ENCODE measurements at regions not wholly inside any gene's neighbourhood (a gene's known extent, or its start where the extent isn't known, plus 50 kb on each side); places are given as distances from the start of the nearest gene placed in this dataset.
A peak's percentile ranks its signal among the peaks of the same experiment; 100 is the strongest.

DNA sequence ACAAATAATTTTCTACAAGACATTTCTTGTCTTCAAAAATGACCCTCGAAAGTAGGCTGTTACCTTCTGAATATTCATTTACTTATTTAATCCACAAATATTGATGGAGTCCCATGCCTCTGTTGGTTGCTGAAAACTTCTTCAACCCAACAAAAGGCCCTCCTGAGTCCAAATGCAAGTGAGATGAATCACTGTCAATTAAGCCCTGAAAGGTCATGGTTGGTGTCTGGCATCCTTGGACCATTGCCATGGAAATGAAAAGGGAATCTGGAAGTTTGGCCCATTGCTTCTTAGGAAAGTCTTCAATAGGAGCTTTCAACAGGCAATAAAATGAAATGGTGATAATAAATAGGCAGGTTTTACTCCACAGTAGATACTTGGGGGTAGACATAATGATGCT is 364.7 kb upstream of the DYNLRB2 start:
- intact Hi-C loops (cut with DNase I; ENCODE audit: low total_unique reads) = no loop called here
- no peak for DNase-seq (ENCODE audit: low spot score in 2 of 2)
- TF ChIP-seq, protein P1, sequence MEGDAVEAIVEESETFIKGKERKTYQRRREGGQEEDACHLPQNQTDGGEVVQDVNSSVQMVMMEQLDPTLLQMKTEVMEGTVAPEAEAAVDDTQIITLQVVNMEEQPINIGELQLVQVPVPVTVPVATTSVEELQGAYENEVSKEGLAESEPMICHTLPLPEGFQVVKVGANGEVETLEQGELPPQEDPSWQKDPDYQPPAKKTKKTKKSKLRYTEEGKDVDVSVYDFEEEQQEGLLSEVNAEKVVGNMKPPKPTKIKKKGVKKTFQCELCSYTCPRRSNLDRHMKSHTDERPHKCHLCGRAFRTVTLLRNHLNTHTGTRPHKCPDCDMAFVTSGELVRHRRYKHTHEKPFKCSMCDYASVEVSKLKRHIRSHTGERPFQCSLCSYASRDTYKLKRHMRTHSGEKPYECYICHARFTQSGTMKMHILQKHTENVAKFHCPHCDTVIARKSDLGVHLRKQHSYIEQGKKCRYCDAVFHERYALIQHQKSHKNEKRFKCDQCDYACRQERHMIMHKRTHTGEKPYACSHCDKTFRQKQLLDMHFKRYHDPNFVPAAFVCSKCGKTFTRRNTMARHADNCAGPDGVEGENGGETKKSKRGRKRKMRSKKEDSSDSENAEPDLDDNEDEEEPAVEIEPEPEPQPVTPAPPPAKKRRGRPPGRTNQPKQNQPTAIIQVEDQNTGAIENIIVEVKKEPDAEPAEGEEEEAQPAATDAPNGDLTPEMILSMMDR (IDR thresholded peaks at IDR 0.05) = no peak
- TF ChIP-seq POLR2A (IDR thresholded peaks at IDR 0.05) = no peak
- H3K4me3 ChIP-seq (ENCODE audit: low read depth, poor library complexity, severe bottlenecking) = no peak overlapping the region
- 85 to 89% methylated on average over 1 of the region's 1 CpG for WGBS, 2 donors

DNA sequence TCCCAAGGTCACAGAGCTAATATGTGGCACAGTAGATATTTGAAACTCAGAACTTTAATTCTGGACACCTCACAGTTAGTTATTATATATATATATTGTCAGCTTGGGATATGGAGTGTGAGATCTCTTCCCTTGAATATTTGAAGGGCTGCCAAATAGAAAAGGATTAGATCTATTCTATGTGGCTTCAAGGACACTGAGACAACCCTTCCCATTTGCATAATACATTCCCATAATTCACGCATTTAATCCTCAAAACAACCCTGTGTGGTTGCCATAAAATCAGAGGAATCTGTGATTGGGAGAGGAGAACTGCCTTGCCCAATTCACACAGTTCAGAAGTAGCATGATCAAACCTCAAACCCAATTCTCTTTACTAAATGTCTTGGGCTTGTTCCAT is 365.8 kb upstream of the DYNLRB2 start:
- TF ChIP-seq, protein P1 (IDR thresholded peaks at IDR 0.05) = no peak
- TF ChIP-seq POLR2A (IDR thresholded peaks at IDR 0.05) = no peak
- DNase-seq (ENCODE audit: low spot score in 2 of 2) = no peak
- H3K4me3 ChIP-seq (ENCODE audit: low read depth, poor library complexity, severe bottlenecking) = no peak overlapping the region
- intact Hi-C loops (cut with DNase I; ENCODE audit: low total_unique reads) = no loop called here
- 48 to 68% methylated on average over 1 of the region's 1 CpG for WGBS, 2 donors

DNA sequence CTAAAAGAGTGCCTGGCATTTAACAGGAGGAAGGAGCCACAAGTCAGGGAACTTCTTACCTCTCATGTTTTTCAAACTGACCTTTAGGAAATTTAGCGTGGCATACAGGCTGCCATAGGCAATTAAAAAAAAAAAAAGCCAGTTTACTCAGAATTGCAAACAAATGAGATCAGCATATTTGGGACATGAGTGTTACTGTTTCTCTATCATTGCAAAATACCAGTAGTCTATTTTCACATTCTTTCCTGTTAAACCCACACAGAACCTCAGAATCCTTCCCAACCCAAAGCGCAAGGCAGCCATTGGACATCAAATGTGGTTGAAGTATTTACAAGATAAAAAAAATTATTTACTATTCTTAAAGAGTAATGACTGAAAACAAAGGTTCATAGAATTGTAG is 366.4 kb upstream of the DYNLRB2 start:
- 54 to 61% methylated on average over 2 of the region's 2 CpGs for WGBS, 2 donors
- TF ChIP-seq POLR2A (IDR thresholded peaks at IDR 0.05) = no peak
- TF ChIP-seq, protein P1 (IDR thresholded peaks at IDR 0.05) = no peak
- intact Hi-C loops (cut with DNase I; ENCODE audit: low total_unique reads) = no loop called here
- no peak overlapping the region for H3K4me3 ChIP-seq (ENCODE audit: low read depth, poor library complexity, severe bottlenecking)
- DNase-seq (ENCODE audit: low spot score in 2 of 2) = no peak

DNA sequence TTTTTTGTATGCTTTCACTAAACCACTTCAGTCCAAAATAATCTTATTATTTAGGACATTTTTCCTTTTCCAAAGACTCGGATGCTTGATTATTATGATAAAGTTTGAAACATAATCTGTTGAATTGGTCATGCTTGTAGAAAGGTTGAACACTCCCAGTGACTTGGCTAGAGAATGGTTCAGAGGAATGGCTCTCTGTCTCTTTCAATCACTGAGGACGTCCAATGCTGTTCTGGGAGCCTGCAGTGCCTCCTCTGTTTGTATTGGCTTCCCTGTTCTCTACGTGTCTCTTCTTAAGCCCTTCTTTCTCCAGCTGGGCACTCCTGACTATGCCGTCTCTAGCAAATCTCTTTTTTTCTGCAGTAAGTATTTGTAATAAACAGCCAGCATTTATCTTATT is 369.0 kb upstream of the DYNLRB2 start:
- DNase-seq (ENCODE audit: low spot score in 2 of 2) = no peak
- H3K4me3 ChIP-seq (ENCODE audit: low read depth, poor library complexity, severe bottlenecking) = no peak overlapping the region
- TF ChIP-seq POLR2A (IDR thresholded peaks at IDR 0.05) = no peak
- TF ChIP-seq, protein P1 (IDR thresholded peaks at IDR 0.05) = no peak
- intact Hi-C loops (cut with DNase I; ENCODE audit: low total_unique reads) = no loop called here
- WGBS, 2 donors = 70 to 86% methylated on average over 4 of the region's 4 CpGs

DNA sequence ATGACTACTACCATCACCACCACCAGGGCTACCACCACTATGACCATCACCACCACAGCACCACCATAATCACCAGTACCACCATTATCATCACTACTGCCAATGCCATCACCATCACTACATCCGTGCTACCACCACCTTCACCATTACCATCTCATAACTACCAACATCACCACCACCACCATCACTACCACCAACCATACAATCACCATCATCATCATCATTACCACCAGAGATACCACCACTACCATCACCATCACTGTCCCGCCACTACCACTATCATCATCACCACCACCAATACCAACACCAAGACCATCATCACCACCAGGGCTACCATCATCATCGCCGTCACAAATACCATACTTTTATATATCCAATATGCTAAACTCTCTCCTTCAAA is 369.6 kb upstream of the DYNLRB2 start:
- TF ChIP-seq, protein P1 (IDR thresholded peaks at IDR 0.05) = peak in 1 of 3 donors; percentile 37
- no peak for TF ChIP-seq POLR2A (IDR thresholded peaks at IDR 0.05)

DNA sequence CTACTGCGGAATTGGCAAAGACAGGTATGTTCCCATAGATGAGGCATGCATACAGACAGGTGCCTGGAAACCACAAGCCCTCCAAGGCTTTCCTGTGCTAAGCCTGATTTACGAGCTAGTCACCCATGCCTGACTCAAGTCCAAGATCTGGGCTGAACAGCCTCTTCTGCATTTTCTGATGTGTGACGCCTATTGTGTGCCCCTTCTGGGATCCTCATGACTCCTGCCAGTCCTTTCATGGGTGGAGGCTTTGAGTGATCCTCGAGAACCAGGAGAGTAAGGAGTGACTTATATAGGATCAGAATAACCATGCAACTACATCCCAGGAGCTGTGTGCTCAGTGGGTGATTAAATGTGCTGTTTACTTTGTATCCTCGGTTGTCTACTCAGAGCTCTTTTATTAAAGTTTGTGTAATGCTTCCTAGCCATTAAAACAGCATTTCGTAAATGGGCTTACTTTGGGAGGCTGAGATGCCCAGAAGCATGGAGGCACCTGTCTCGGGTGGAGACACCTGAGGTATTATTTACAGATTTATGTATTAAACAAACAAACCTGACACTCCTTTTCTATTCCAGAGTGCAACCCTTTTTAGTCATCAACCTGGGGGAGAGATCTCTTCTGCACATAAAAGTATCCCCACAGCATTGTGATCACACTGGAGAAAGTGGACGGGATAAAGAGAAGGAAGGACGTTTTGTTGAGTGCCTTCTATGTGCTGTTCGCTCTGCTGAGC is 373.0 kb upstream of the DYNLRB2 start:
- intact Hi-C loops (cut with DNase I; ENCODE audit: low total_unique reads) = no loop called here
- TF ChIP-seq POLR2A (IDR thresholded peaks at IDR 0.05) = no peak
- TF ChIP-seq, protein P1 (IDR thresholded peaks at IDR 0.05) = no peak
- WGBS, 2 donors = 61 to 62% methylated on average over 10 of the region's 10 CpGs
- no peak overlapping the region for H3K4me3 ChIP-seq (ENCODE audit: low read depth, poor library complexity, severe bottlenecking)
- no peak for DNase-seq (ENCODE audit: low spot score in 2 of 2)

More for the DNA sequence above, 369.6 kb upstream of the DYNLRB2 start:
- intact Hi-C loops (cut with DNase I; ENCODE audit: low total_unique reads) = no loop called here
- H3K4me3 ChIP-seq (ENCODE audit: low read depth, poor library complexity, severe bottlenecking) = no peak overlapping the region
- WGBS, 2 donors = 85 to 94% methylated on average over 4 of the region's 4 CpGs
- DNase-seq (ENCODE audit: low spot score in 2 of 2) = no peak

Data from lower leg skin (tissue), 4 donors.